Loucy (cell line): ENCODE measurements at regions not wholly inside any gene's neighbourhood (a gene's known extent, or its start where the extent isn't known, plus 50 kb on each side); places are given as distances from the start of the nearest gene placed in this dataset.

Experiments used
- H2AFZ ChIP-seq: fragments of 200-600 bp; sonication (generic); 2 replicates; pipeline ENCODE4 v1.6.0; 2016; ENCODE audit warnings: antibody characterized with exemption, mild to moderate bottlenecking, low read length, moderate library complexity
- H3F3A ChIP-seq: fragments of 200-600 bp; 2 replicates; pipeline ENCODE4 v1.6.0; 2016; ENCODE audit warnings: antibody characterized with exemption, low read depth, mild to moderate bottlenecking
- H3K27me3 ChIP-seq: fragments of 200-600 bp; sonication (generic); 2 replicates; pipeline ENCODE4 v1.6.1; 2014; ENCODE audit warnings: low read length, mild to moderate bottlenecking; ENCODE audit not compliant: insufficient read depth, poor library complexity, severe bottlenecking
- H3K36me3 ChIP-seq: fragments of 200-600 bp; sonication (generic); 2 replicates; pipeline ENCODE4 v1.6.1; 2016; ENCODE audit warnings: low read length; ENCODE audit not compliant: insufficient read depth
- H3K4me1 ChIP-seq: fragments of 200-600 bp; sonication (generic); 2 replicates; pipeline ENCODE4 v1.5.1; 2014; ENCODE audit warnings: low read length, mild to moderate bottlenecking; ENCODE audit not compliant: insufficient read depth, poor library complexity, severe bottlenecking
- H3K4me2 ChIP-seq: fragments of 200-600 bp; sonication (generic); 2 replicates; pipeline ENCODE4 v1.6.0; 2014; ENCODE audit warnings: antibody characterized with exemption, low read length, low read depth, mild to moderate bottlenecking; ENCODE audit not compliant: poor library complexity, severe bottlenecking
- H3K4me3 ChIP-seq: fragments of 200-600 bp; sonication (generic); 2 replicates; pipeline ENCODE4 v1.5.1; 2014; ENCODE audit warnings: low read length, mild to moderate bottlenecking, mixed read lengths; ENCODE audit not compliant: poor library complexity, severe bottlenecking
- H3K79me2 ChIP-seq: fragments of 200-600 bp; sonication (generic); 2 replicates; pipeline ENCODE4 v1.6.1; 2014; ENCODE audit warnings: low read length; ENCODE audit not compliant: insufficient read depth
- H3K9ac ChIP-seq: fragments of 200-600 bp; sonication (generic); 2 replicates; pipeline ENCODE4 v1.6.0; 2014; ENCODE audit warnings: mild to moderate bottlenecking, low read depth, low read length, moderate library complexity; ENCODE audit not compliant: poor library complexity, severe bottlenecking
- H3K9me2 ChIP-seq: fragments of 200-600 bp; sonication (generic); replicated peaks from 2 replicates; pipeline ENCODE4 v1.6.1; 2016; ENCODE audit warnings: low read depth, low read length, mixed read lengths
- H3K9me3 ChIP-seq: fragments of 200-600 bp; sonication (generic); 2 replicates; pipeline ENCODE4 v1.6.1; 2014; ENCODE audit warnings: mild to moderate bottlenecking, antibody characterized with exemption, low read length, low read depth; ENCODE audit not compliant: insufficient read depth
- H4K20me1 ChIP-seq: fragments of 200-600 bp; sonication (generic); 2 replicates; pipeline ENCODE4 v1.6.0; 2014; ENCODE audit warnings: antibody characterized with exemption, low read length, mild to moderate bottlenecking; ENCODE audit not compliant: insufficient read depth, poor library complexity, severe bottlenecking
- CTCF ChIP-seq: fragments of 200-600 bp; sonication (generic); conservative IDR thresholded peaks from 2 replicates; pipeline ENCODE4 v1.5.1; 2014; ENCODE audit warnings: mild to moderate bottlenecking, antibody characterized with exemption, low read length
- EZH2phosphoT487 ChIP-seq: fragments of 200-600 bp; IDR thresholded peaks from 2 replicates; pipeline ENCODE4 v1.6.1; 2018; ENCODE audit warnings: antibody characterized with exemption, mild to moderate bottlenecking, moderate library complexity, borderline replicate concordance

- H4K20me1 ChIP-seq, result no peaks in the 10 kb centered on the region
- no peak overlapping the region for H2AFZ ChIP-seq
- TF ChIP-seq EZH2phosphoT487 (no peak), CTCF (no peak)
- no peaks in the 10 kb centered on the region for H3K9me2 ChIP-seq
- no peak overlapping the region for H3K4me2 ChIP-seq
- no peak overlapping the region for H3K4me3 ChIP-seq
- H3F3A ChIP-seq, result no peaks in the 10 kb centered on the region
- H3K9me3 ChIP-seq, result peaks cover 5% of the 10 kb centered on the region; the same call in 1 of the 2 replicates
- H3K36me3 ChIP-seq, result no peaks in the 10 kb centered on the region
- H3K27me3 ChIP-seq, result no peaks in the 10 kb centered on the region
- no peaks in the 10 kb centered on the region for H3K79me2 ChIP-seq
- no peak overlapping the region for H3K9ac ChIP-seq
- H3K4me1 ChIP-seq, result no peaks in the 10 kb centered on the region
These were observed 256.3 kb upstream of the SASH1 start for GRCh38 chr6:148086386-148086785.

GRCh38 chr6:148086843-148087242 lies 255.8 kb upstream of the SASH1 start:
- Histone ChIP-seq H3K9ac (no peak overlapping the region), H3K4me1 (no peaks in the 10 kb centered on the region), H3K9me3 (peaks cover 5% of the 10 kb centered on the region; the same call in 1 of the 2 replicates), H3K36me3 (no peaks in the 10 kb centered on the region), H4K20me1 (no peaks in the 10 kb centered on the region), H3K4me2 (no peak overlapping the region), H3K27me3 (no peaks in the 10 kb centered on the region), H3K4me3 (no peak overlapping the region), H3K79me2 (no peaks in the 10 kb centered on the region), H2AFZ (no peak overlapping the region), H3F3A (no peaks in the 10 kb centered on the region), H3K9me2 (no peaks in the 10 kb centered on the region)
- TF ChIP-seq EZH2phosphoT487 (no peak), CTCF (no peak)

- TF ChIP-seq EZH2phosphoT487, result no peak
- TF ChIP-seq CTCF, result no peak
- H3K27me3 ChIP-seq, result no peaks in the 10 kb centered on the region
- no peak overlapping the region for H3K4me2 ChIP-seq
- H3K4me1 ChIP-seq, result no peaks in the 10 kb centered on the region
- no peak overlapping the region for H2AFZ ChIP-seq
- H3K4me3 ChIP-seq, result no peak overlapping the region
- no peaks in the 10 kb centered on the region for H3F3A ChIP-seq
- no peaks in the 10 kb centered on the region for H3K36me3 ChIP-seq
- H3K9me3 ChIP-seq, result peaks cover 11% of the 10 kb centered on the region
- no peak overlapping the region for H3K9ac ChIP-seq
- H4K20me1 ChIP-seq, result no peaks in the 10 kb centered on the region
- no peaks in the 10 kb centered on the region for H3K79me2 ChIP-seq
- H3K9me2 ChIP-seq, result no peaks in the 10 kb centered on the region
These were observed 255.0 kb upstream of the SASH1 start for GRCh38 chr6:148087659-148088058.
